ENCODE measurements at regions not wholly inside any gene's neighbourhood (a gene's known extent, or its start where the extent isn't known, plus 50 kb on each side); places are given as distances from the start of the nearest gene placed in this dataset.

- no TSS peak for BruUV-seq (replicated peaks)
- CTCF ChIA-PET, result no interaction called here
- Mint-ChIP-seq H3K9me3 (ENCODE audit: unreplicated experiment) (peaks cover under 1% of the 10 kb centered on the region), H3K36me3 (ENCODE audit: insufficient read depth, unreplicated experiment) (no peaks in the 10 kb centered on the region), H3K4me1 (ENCODE audit: low read depth, unreplicated experiment) (no peaks in the 10 kb centered on the region), H3K27ac (ENCODE audit: unreplicated experiment) (no peak overlapping the region), H3K27me3 (ENCODE audit: insufficient read depth, unreplicated experiment) (peaks cover 15% of the 10 kb centered on the region), H3K4me3 (ENCODE audit: unreplicated experiment) (no peak overlapping the region)
- DNase-seq, result peak in 1 of 2 experiments; percentile 24
- no peaks in the 10 kb centered on the region for H3K9me3 ChIP-seq
- TF ChIP-seq, protein P1, sequence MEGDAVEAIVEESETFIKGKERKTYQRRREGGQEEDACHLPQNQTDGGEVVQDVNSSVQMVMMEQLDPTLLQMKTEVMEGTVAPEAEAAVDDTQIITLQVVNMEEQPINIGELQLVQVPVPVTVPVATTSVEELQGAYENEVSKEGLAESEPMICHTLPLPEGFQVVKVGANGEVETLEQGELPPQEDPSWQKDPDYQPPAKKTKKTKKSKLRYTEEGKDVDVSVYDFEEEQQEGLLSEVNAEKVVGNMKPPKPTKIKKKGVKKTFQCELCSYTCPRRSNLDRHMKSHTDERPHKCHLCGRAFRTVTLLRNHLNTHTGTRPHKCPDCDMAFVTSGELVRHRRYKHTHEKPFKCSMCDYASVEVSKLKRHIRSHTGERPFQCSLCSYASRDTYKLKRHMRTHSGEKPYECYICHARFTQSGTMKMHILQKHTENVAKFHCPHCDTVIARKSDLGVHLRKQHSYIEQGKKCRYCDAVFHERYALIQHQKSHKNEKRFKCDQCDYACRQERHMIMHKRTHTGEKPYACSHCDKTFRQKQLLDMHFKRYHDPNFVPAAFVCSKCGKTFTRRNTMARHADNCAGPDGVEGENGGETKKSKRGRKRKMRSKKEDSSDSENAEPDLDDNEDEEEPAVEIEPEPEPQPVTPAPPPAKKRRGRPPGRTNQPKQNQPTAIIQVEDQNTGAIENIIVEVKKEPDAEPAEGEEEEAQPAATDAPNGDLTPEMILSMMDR (IDR thresholded peaks at IDR 0.05; ENCODE audit: insufficient read depth in 1 of 2, low read depth in 1 of 2, low read length in 1 of 2, severe bottlenecking in 1 of 2, unreplicated experiment in 1 of 2), result no peak
- H3K4me1 ChIP-seq, result no peaks in the 10 kb centered on the region
- POLR2A ChIA-PET, result interaction anchor here (0.5 kb wide), 1 partner anchor 595 kb away, joined by 4 read pairs; no protein-coding TSS in a partner anchor
- H3K36me3 ChIP-seq (ENCODE audit: control insufficient read depth, insufficient read depth, low read length), result no peaks in the 10 kb centered on the region
- H3K4me3 ChIP-seq (ENCODE audit: low read depth, low read length), result no peak overlapping the region
- intact Hi-C loops (cut with micrococcal nuclease; ENCODE audit: unreplicated experiment), result no loop called here
- no peaks in the 10 kb centered on the region for H3K27me3 ChIP-seq (replicated peaks; ENCODE audit: control insufficient read depth, insufficient read depth, low read length)
These were observed 123.2 kb upstream of the UNC5B start for GRCh38 chr10:71089162-71089561.

- Mint-ChIP-seq H3K9me3 (ENCODE audit: unreplicated experiment) (peaks cover 9% of the 10 kb centered on the region), H3K4me3 (ENCODE audit: unreplicated experiment) (no peak overlapping the region), H3K4me1 (ENCODE audit: low read depth, unreplicated experiment) (no peaks in the 10 kb centered on the region), H3K27me3 (ENCODE audit: insufficient read depth, unreplicated experiment) (peaks cover 15% of the 10 kb centered on the region), H3K36me3 (ENCODE audit: insufficient read depth, unreplicated experiment) (no peaks in the 10 kb centered on the region), H3K27ac (ENCODE audit: unreplicated experiment) (no peak overlapping the region)
- ChIA-PET POLR2A (no interaction called here), CTCF (no interaction called here)
- Histone ChIP-seq H3K4me3 (ENCODE audit: low read depth, low read length) (no peak overlapping the region), H3K4me1 (no peaks in the 10 kb centered on the region), H3K27me3 (replicated peaks; ENCODE audit: control insufficient read depth, insufficient read depth, low read length) (no peaks in the 10 kb centered on the region), H3K9me3 (no peaks in the 10 kb centered on the region), H3K36me3 (ENCODE audit: control insufficient read depth, insufficient read depth, low read length) (no peaks in the 10 kb centered on the region)
- peak in 1 of 2 experiments; percentile 30 for DNase-seq
- intact Hi-C loops (cut with micrococcal nuclease; ENCODE audit: unreplicated experiment), result no loop called here
- TF ChIP-seq, protein P1 (IDR thresholded peaks at IDR 0.05; ENCODE audit: insufficient read depth in 1 of 2, low read depth in 1 of 2, low read length in 1 of 2, severe bottlenecking in 1 of 2, unreplicated experiment in 1 of 2), result no peak
- BruUV-seq (replicated peaks), result no TSS peak
These were observed 122.0 kb upstream of the UNC5B start for GRCh38 chr10:71090330-71090729.

- Histone ChIP-seq H3K9me3 (no peaks in the 10 kb centered on the region), H3K4me3 (ENCODE audit: low read depth, low read length) (no peak overlapping the region), H3K27me3 (replicated peaks; ENCODE audit: control insufficient read depth, insufficient read depth, low read length) (no peaks in the 10 kb centered on the region), H3K36me3 (ENCODE audit: control insufficient read depth, insufficient read depth, low read length) (no peaks in the 10 kb centered on the region), H3K4me1 (no peaks in the 10 kb centered on the region)
- H3K27me3 Mint-ChIP-seq (ENCODE audit: insufficient read depth, unreplicated experiment), result peaks cover 15% of the 10 kb centered on the region
- no TSS peak for BruUV-seq (replicated peaks)
- H3K9me3 Mint-ChIP-seq (ENCODE audit: unreplicated experiment), result peaks cover 9% of the 10 kb centered on the region
- no peaks in the 10 kb centered on the region for H3K4me1 Mint-ChIP-seq (ENCODE audit: low read depth, unreplicated experiment)
- TF ChIP-seq, protein P1 (IDR thresholded peaks at IDR 0.05; ENCODE audit: insufficient read depth in 1 of 2, low read depth in 1 of 2, low read length in 1 of 2, severe bottlenecking in 1 of 2, unreplicated experiment in 1 of 2), result no peak
- ChIA-PET CTCF (no interaction called here), POLR2A (no interaction called here)
- H3K36me3 Mint-ChIP-seq (ENCODE audit: insufficient read depth, unreplicated experiment), result no peaks in the 10 kb centered on the region
- intact Hi-C loops (cut with micrococcal nuclease; ENCODE audit: unreplicated experiment), result no loop called here
- DNase-seq, result peak in 1 of 2 experiments; percentile 34
- no peak overlapping the region for H3K27ac Mint-ChIP-seq (ENCODE audit: unreplicated experiment)
- H3K4me3 Mint-ChIP-seq (ENCODE audit: unreplicated experiment), result no peak overlapping the region
These were observed 121.6 kb upstream of the UNC5B start for GRCh38 chr10:71090801-71091200.

All from Caco-2 (cell line).